Endothelial cell (in vitro differentiated cells): ENCODE measurements at regions not wholly inside any gene's neighbourhood (a gene's known extent, or its start where the extent isn't known, plus 50 kb on each side); places are given as distances from the start of the nearest gene placed in this dataset.
"Not testable (repeated sequence)": the region's sequence is repeated elsewhere in the genome, so short reads cannot be mapped to it uniquely, and the experiment has no call there.

Experiments used
- DNase-seq: peaks from one replicate; pipeline ENCODE4 v3.0.0; 2021; ENCODE audit warnings: low spot score
- H3K27ac Mint-ChIP-seq: one replicate; pipeline ENCODE4 v1.8.0; 2021; ENCODE audit warnings: mixed read lengths, inconsistent platforms; ENCODE audit not compliant: unreplicated experiment
- H3K27me3 Mint-ChIP-seq: one replicate; pipeline ENCODE4 v1.8.0; 2021; ENCODE audit warnings: mild to moderate bottlenecking, moderate library complexity, mixed read lengths, inconsistent platforms; ENCODE audit not compliant: unreplicated experiment
- H3K36me3 Mint-ChIP-seq: one replicate; pipeline ENCODE4 v1.8.0; 2021; ENCODE audit warnings: mild to moderate bottlenecking, low read depth, mixed read lengths, inconsistent platforms; ENCODE audit not compliant: unreplicated experiment
- H3K4me1 Mint-ChIP-seq: one replicate; pipeline ENCODE4 v1.8.0; 2021; ENCODE audit warnings: mild to moderate bottlenecking, mixed read lengths, inconsistent platforms; ENCODE audit not compliant: unreplicated experiment
- H3K4me3 Mint-ChIP-seq: one replicate; pipeline ENCODE4 v1.8.0; 2021; ENCODE audit warnings: mild to moderate bottlenecking, mixed read lengths, inconsistent platforms; ENCODE audit not compliant: unreplicated experiment
- H3K9me3 Mint-ChIP-seq: one replicate; pipeline ENCODE4 v1.8.0; 2021; ENCODE audit warnings: mixed read lengths, inconsistent platforms; ENCODE audit not compliant: unreplicated experiment
- CTCF ChIP-seq: fragments of 200-600 bp; sonication (generic); IDR thresholded peaks from one replicate; pipeline ENCODE4 v1.5.0; 2021; ENCODE audit warnings: antibody characterized with exemption; ENCODE audit not compliant: unreplicated experiment

GRCh38 chr2:147273628-147274027 is 571.2 kb upstream of the ACVR2A start:
- TF ChIP-seq CTCF = no peak
- peaks cover 8% of the 10 kb centered on the region for H3K36me3 Mint-ChIP-seq
- H3K27ac Mint-ChIP-seq = no peak overlapping the region
- DNase-seq = no peak
- no peak overlapping the region for H3K4me3 Mint-ChIP-seq
- H3K27me3 Mint-ChIP-seq = peaks cover 1% of the 10 kb centered on the region
- H3K9me3 Mint-ChIP-seq = peaks cover 10% of the 10 kb centered on the region
- no peaks in the 10 kb centered on the region for H3K4me1 Mint-ChIP-seq

GRCh38 chr2:147273106-147273505 is 571.7 kb upstream of the ACVR2A start:
- no peaks in the 10 kb centered on the region for H3K4me1 Mint-ChIP-seq

GRCh38 chr2:147269581-147269980 is 575.2 kb upstream of the ACVR2A start:
- not testable (repeated sequence) for H3K27me3 Mint-ChIP-seq, H3K27ac Mint-ChIP-seq, H3K4me3 Mint-ChIP-seq, DNase-seq, H3K4me1 Mint-ChIP-seq, H3K9me3 Mint-ChIP-seq, H3K36me3 Mint-ChIP-seq

More at GRCh38 chr2:147273106-147273505, 571.7 kb upstream of the ACVR2A start:
- Mint-ChIP-seq H3K27me3 (peaks cover 1% of the 10 kb centered on the region), H3K9me3 (peaks cover 10% of the 10 kb centered on the region), H3K36me3 (peaks cover 8% of the 10 kb centered on the region), H3K4me3 (no peak overlapping the region), H3K27ac (no peak overlapping the region)
- no peak for TF ChIP-seq CTCF
- no peak for DNase-seq

- no peaks in the 10 kb centered on the region for H3K4me1 Mint-ChIP-seq
- peaks cover 1% of the 10 kb centered on the region for H3K27me3 Mint-ChIP-seq
- DNase-seq = no peak
- H3K9me3 Mint-ChIP-seq = no peaks in the 10 kb centered on the region
- H3K4me3 Mint-ChIP-seq = no peak overlapping the region
- H3K36me3 Mint-ChIP-seq = no peaks in the 10 kb centered on the region
- TF ChIP-seq CTCF = no peak
- H3K27ac Mint-ChIP-seq = no peak overlapping the region
These were observed 584.6 kb upstream of the ACVR2A start for GRCh38 chr2:147260241-147260640.

GRCh38 chr2:147255812-147256211 is 589.0 kb upstream of the ACVR2A start:
- DNase-seq = no peak
- Mint-ChIP-seq H3K27me3 (no peaks in the 10 kb centered on the region), H3K9me3 (no peaks in the 10 kb centered on the region), H3K4me3 (no peak overlapping the region), H3K4me1 (no peaks in the 10 kb centered on the region), H3K36me3 (no peaks in the 10 kb centered on the region), H3K27ac (no peak overlapping the region)
- TF ChIP-seq CTCF = no peak
